ENCODE measurements at regions not wholly inside any gene's neighbourhood (a gene's known extent, or its start where the extent isn't known, plus 50 kb on each side); places are given as distances from the start of the nearest gene placed in this dataset.

DNA sequence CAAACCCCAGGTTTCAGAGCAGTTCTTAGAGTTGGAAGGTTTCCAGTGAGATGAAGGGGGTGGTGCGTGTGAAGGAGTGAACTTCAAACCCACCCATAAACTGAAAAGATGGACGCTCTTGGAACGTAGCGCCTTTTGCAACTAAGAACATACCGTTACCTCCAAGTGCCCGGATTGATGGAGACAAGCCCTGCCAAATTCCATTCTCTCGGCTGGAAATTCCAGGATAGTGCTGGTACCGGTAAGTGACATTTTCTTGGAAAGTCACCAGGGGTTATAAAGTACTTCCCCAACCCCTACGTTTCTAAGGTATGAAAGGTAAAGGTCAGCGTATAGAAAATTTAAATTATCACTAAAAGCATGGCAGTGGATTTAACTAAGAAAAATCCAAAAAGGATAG, 91.6 kb upstream of the CLDN14 start:
- ATAC-seq, result no peak
- Mint-ChIP-seq H3K36me3 (no peaks in the 10 kb centered on the region), H3K27me3 (peaks cover 45% of the 10 kb centered on the region), H3K9me3 (no peaks in the 10 kb centered on the region), H3K27ac (no peak overlapping the region), H3K4me1 (no peaks in the 10 kb centered on the region), H3K4me3 (no peak overlapping the region)

GRCh38 chr21:36572039-36572438, 92.1 kb upstream of the CLDN14 start:
- no peaks in the 10 kb centered on the region for H3K36me3 Mint-ChIP-seq
- ATAC-seq, result no peak
- no peak overlapping the region for H3K4me3 Mint-ChIP-seq
- peaks cover 43% of the 10 kb centered on the region for H3K27me3 Mint-ChIP-seq
- H3K9me3 Mint-ChIP-seq, result no peaks in the 10 kb centered on the region
- H3K27ac Mint-ChIP-seq, result no peak overlapping the region
- H3K4me1 Mint-ChIP-seq, result peaks cover under 1% of the 10 kb centered on the region

DNA sequence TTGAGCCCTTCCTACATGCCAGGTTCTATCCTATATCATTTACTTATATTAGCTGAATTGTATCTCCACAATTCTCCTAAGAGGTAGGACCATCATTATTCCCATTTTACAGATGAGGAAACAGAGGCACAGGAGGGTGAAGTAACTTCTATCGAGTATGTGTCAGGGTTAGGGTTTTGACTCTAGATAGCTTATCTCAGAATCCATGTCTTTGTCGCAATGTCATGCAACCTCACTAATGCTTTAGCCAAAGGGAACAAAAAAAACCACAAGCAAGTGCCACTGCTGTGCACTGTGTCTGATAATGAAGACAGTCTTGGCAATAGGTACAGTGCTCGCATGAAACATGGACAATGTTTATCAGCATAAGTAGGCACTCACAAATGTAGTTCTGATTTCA, 95.4 kb upstream of the CLDN14 start:
- peaks cover 10% of the 10 kb centered on the region for H3K27me3 Mint-ChIP-seq
- ATAC-seq, result no peak

DNA sequence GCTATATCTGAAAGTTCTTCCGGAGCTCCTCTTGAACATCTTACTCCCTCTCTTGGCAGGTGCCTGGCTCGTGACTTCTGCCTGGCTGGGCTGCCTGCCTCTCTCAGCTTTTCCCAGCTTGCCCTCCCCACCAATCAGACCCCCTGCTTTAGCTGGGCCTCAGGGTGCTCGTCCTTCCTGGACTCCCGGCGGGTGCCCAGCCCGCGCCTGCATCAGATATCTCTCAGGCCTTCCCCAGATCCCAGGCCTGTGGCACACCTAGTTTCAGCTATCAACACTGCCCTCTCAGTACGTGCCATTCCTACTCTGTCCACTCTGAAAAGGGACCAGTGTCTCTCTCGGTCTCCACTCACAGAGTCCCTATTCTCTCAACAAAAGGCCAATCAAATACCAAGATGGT, 96.5 kb upstream of the CLDN14 start:
- H3K4me1 Mint-ChIP-seq, result peaks cover 7% of the 10 kb centered on the region
- ATAC-seq, result no peak
- no peaks in the 10 kb centered on the region for H3K9me3 Mint-ChIP-seq
- H3K4me3 Mint-ChIP-seq, result no peak overlapping the region
- H3K27ac Mint-ChIP-seq, result no peak overlapping the region
- no peaks in the 10 kb centered on the region for H3K36me3 Mint-ChIP-seq
- H3K27me3 Mint-ChIP-seq, result peaks cover 14% of the 10 kb centered on the region

More for the DNA sequence above, 95.4 kb upstream of the CLDN14 start:
- Mint-ChIP-seq H3K4me1 (peaks cover 7% of the 10 kb centered on the region), H3K27ac (no peak overlapping the region), H3K9me3 (no peaks in the 10 kb centered on the region), H3K36me3 (no peaks in the 10 kb centered on the region), H3K4me3 (no peak overlapping the region)

- peaks cover 35% of the 10 kb centered on the region for H3K27me3 Mint-ChIP-seq
- no peak for ATAC-seq
- no peaks in the 10 kb centered on the region for H3K9me3 Mint-ChIP-seq
- no peaks in the 10 kb centered on the region for H3K36me3 Mint-ChIP-seq
- H3K4me3 Mint-ChIP-seq, result no peak overlapping the region
- H3K4me1 Mint-ChIP-seq, result peaks cover 7% of the 10 kb centered on the region
- no peak overlapping the region for H3K27ac Mint-ChIP-seq
Observed at GRCh38 chr21:36579898-36580297, 100.0 kb upstream of the CLDN14 start.

DNA sequence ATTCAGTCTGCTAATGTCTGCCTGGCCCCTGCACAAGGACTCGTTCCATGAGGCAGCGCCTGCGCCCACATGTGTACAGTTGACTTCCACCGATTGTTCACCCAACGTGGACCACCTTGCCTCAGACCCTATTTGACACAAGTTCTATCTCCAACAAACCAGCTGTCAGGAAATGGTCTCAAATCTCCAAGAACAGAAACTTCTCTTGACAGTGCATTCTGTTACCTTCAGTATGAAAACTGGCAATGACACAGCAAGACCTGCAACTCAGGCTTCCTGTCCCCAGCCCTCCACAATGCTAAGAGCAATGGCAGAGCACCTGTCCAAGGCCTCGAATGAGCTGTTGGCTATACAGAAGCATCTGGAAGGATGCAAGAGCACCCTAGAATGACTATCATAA, 102.3 kb upstream of the CLDN14 start:
- ATAC-seq, result no peak
- Mint-ChIP-seq H3K27ac (no peak overlapping the region), H3K36me3 (no peaks in the 10 kb centered on the region)

DNA sequence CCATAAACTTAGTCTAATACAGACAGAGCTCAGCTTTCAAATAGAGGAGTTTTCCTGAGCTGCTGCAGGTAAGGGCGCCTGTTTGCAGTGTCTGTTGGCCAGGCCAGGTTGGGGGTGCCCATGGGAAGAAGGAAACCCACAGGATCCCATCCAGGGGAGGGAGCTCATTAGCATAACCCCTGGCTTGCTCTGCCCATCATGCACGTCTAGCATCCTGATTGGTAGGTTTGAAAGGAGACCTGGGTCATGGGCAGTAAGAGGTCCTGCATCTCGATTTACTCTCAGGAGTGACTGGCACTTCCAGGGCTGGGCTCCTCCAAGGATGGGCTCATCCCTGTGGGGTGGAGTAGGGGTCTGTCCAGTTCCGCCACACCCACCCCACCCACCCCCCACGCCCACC, 103.7 kb upstream of the CLDN14 start:
- Mint-ChIP-seq H3K36me3 (no peaks in the 10 kb centered on the region), H3K27ac (no peak overlapping the region), H3K4me1 (no peaks in the 10 kb centered on the region), H3K4me3 (no peak overlapping the region), H3K27me3 (peaks cover 25% of the 10 kb centered on the region), H3K9me3 (no peaks in the 10 kb centered on the region)
- ATAC-seq, result no peak

More for the DNA sequence above, 102.3 kb upstream of the CLDN14 start:
- Mint-ChIP-seq H3K4me3 (no peak overlapping the region), H3K9me3 (no peaks in the 10 kb centered on the region), H3K27me3 (peaks cover 25% of the 10 kb centered on the region), H3K4me1 (peaks cover 4% of the 10 kb centered on the region)

- Mint-ChIP-seq H3K4me1 (no peaks in the 10 kb centered on the region), H3K36me3 (no peaks in the 10 kb centered on the region), H3K27me3 (peaks cover 25% of the 10 kb centered on the region), H3K4me3 (no peak overlapping the region), H3K27ac (no peak overlapping the region), H3K9me3 (no peaks in the 10 kb centered on the region)
- no peak for ATAC-seq
Observed at GRCh38 chr21:36584980-36585940, 105.3 kb upstream of the CLDN14 start.

GRCh38 chr21:36587388-36587787, 107.5 kb upstream of the CLDN14 start:
- no peaks in the 10 kb centered on the region for H3K36me3 Mint-ChIP-seq
- H3K4me3 Mint-ChIP-seq, result no peak overlapping the region
- H3K9me3 Mint-ChIP-seq, result no peaks in the 10 kb centered on the region
- no peak overlapping the region for H3K27ac Mint-ChIP-seq
- peaks cover 25% of the 10 kb centered on the region for H3K27me3 Mint-ChIP-seq
- no peak for ATAC-seq
- no peaks in the 10 kb centered on the region for H3K4me1 Mint-ChIP-seq

DNA sequence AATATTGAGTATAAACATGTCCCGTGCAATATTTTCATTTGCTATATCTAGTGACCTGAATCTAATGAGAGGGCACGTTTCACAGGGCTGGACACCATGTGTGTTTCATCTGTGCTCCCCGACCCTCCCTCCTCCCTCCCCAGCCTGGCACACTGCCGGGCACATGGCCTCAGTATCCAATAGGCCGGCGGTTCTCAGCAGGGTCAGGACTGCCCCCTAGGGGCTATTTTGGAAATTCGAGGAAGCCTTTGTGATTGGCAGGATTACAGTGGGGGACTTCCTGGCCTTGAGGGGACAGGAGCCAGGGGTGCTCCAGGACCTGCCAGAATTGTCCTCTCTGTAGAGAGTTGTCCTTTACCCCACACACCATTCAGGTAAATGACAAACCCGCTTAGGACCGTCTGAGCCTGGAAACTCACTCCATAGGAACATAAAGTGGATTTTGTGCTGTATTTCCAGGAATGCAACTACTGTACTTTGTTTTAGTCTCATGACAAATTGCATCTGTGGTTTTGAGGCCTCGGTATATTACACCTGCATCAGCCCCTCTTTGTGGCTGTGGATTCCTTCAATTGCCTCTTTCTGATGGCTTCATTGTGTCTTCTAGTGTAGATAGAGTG, 109.5 kb upstream of the SIM2 start:
- Mint-ChIP-seq H3K36me3 (no peaks in the 10 kb centered on the region), H3K4me1 (no peaks in the 10 kb centered on the region), H3K27me3 (peaks cover 34% of the 10 kb centered on the region), H3K9me3 (no peaks in the 10 kb centered on the region), H3K27ac (no peak overlapping the region), H3K4me3 (no peak overlapping the region)
- peak; percentile 65 for ATAC-seq

DNA sequence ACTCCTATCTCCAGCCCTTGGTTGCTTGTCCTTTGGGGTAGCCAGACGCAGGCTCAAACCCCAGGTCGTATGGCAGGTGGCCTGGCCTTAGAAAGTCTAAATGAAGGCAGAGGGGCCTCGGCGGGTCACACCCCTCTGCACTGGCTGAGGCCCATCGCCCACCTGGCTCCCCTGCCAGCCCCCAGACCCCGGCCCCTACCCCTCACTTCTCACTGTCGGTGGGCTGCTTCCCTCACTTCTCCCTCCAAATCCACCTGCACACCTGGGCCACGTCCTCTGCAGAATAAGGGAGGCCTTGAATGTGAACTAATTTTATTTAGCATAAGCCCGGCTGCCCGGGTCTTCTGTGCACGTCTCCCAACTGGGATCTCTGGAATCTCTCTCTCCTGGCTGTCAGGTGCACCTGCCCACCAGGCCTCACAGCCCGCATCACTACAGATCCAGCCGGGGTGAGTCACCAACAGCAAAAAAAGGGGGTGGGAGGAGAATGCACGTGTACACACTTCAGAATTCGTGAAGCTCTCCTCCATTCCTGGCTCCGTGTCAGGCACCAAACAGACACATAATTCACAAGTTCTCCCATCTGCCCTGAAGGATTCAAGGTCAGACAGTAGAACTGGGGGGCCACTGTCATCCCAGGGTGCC, 107.5 kb upstream of the SIM2 start:
- no peak overlapping the region for H3K27ac Mint-ChIP-seq
- H3K9me3 Mint-ChIP-seq, result peaks cover 2% of the 10 kb centered on the region
- H3K4me3 Mint-ChIP-seq, result no peak overlapping the region
- H3K4me1 Mint-ChIP-seq, result no peaks in the 10 kb centered on the region
- peaks cover 46% of the 10 kb centered on the region for H3K27me3 Mint-ChIP-seq
- ATAC-seq, result no peak
- H3K36me3 Mint-ChIP-seq, result no peaks in the 10 kb centered on the region

GRCh38 chr21:36596174-36596573, 102.7 kb upstream of the SIM2 start:
- ATAC-seq, result no peak
- H3K9me3 Mint-ChIP-seq, result peaks cover 6% of the 10 kb centered on the region
- no peaks in the 10 kb centered on the region for H3K4me1 Mint-ChIP-seq
- H3K27me3 Mint-ChIP-seq, result peaks cover 76% of the 10 kb centered on the region
- no peak overlapping the region for H3K27ac Mint-ChIP-seq
- H3K4me3 Mint-ChIP-seq, result no peak overlapping the region
- H3K36me3 Mint-ChIP-seq, result no peaks in the 10 kb centered on the region

DNA sequence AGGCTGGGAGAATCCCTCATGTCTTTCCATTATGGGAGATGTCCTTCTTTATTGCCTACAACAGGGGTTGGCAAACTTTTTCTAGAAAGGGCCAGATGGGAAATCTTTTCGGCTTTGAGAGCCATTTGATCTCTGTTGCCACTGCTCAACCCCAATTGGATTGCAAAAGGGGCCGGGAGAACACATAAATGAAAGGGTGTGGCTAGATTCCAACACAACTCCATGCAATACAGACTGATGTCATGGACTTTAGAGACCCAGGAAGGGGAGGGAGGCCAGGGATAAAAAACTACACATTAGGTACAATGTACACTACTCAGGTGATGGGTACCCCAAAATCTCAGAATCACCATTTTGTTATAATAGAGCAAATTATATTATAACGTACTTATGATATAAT, 97.6 kb upstream of the SIM2 start:
- no peak for ATAC-seq
- Mint-ChIP-seq H3K9me3 (peaks cover 4% of the 10 kb centered on the region), H3K4me1 (no peaks in the 10 kb centered on the region), H3K36me3 (no peaks in the 10 kb centered on the region), H3K4me3 (no peak overlapping the region), H3K27me3 (peaks cover 48% of the 10 kb centered on the region), H3K27ac (no peak overlapping the region)

- Mint-ChIP-seq H3K9me3 (peaks cover 4% of the 10 kb centered on the region), H3K36me3 (no peaks in the 10 kb centered on the region), H3K4me1 (no peaks in the 10 kb centered on the region), H3K27ac (no peak overlapping the region), H3K27me3 (peaks cover 52% of the 10 kb centered on the region), H3K4me3 (no peak overlapping the region)
- ATAC-seq, result no peak
Observed at GRCh38 chr21:36602735-36603134, 96.2 kb upstream of the SIM2 start.

GRCh38 chr21:36603221-36603620, 95.7 kb upstream of the SIM2 start:
- Mint-ChIP-seq H3K9me3 (peaks cover 4% of the 10 kb centered on the region), H3K27ac (no peak overlapping the region), H3K27me3 (peaks cover 47% of the 10 kb centered on the region), H3K36me3 (no peaks in the 10 kb centered on the region), H3K4me1 (no peaks in the 10 kb centered on the region), H3K4me3 (no peak overlapping the region)
- ATAC-seq, result no peak

Data from stimulated activated memory B cell treated with anti-CD40 and anti-IgM and Interleukin-4, amounts not matched to agents 10 μg/mL and 1 μg/mL and 100 μg/mL, for 72 hours (primary cell).